ENCODE measurements at regions not wholly inside any gene's neighbourhood (a gene's known extent, or its start where the extent isn't known, plus 50 kb on each side); places are given as distances from the start of the nearest gene placed in this dataset.
A peak's percentile ranks its signal among the peaks of the same experiment; 100 is the strongest.

DNA sequence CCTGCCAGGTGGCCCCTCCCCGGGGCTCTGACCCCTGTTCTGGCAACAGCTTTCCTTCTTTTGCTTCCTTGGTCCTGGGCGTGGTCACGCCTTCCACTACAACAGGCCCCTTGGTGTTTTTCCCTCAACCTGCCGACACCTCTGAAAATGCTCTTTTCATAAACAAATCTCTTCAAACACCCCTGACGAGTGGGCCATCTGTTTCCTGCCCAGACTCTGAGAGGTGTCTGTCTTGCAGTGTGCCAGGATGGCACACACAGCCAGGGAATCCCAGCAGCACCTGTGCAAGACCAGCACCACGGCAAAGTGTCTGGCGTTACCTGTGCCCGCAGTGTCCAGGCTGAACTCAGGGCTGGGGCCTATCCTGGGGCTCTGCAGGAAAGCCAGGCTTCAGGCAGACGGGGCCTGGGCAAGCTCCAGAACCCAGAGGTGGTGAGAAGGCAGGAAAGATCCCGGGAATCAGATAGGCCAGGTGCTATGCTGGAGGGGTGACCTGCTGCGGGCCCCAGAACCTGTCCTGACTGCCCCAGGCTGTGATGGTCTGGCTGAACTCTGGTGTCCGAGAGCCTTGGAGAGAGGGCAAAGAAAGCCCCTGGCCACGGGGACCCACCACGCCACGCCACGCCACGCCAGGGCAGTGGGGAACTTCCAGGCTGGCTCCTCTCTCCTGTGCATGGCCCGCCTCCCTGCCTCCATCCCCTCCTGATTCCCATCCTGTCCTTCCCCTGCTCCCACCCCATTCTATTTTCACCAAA is 88.9 kb downstream of the SIK1 start:
- Mint-ChIP-seq H3K4me3 (ENCODE audit: unreplicated experiment) (no peak overlapping the region), H3K27ac (ENCODE audit: unreplicated experiment) (no peak overlapping the region), H3K36me3 (ENCODE audit: low read depth, unreplicated experiment) (peaks cover 8% of the 10 kb centered on the region), H3K9me3 (ENCODE audit: unreplicated experiment) (no peaks in the 10 kb centered on the region), H3K27me3 (ENCODE audit: unreplicated experiment) (peaks cover 19% of the 10 kb centered on the region), H3K4me1 (ENCODE audit: unreplicated experiment) (peaks cover 20% of the 10 kb centered on the region)
- DNase-seq (ENCODE audit: low spot score): no peak
- no peak for TF ChIP-seq CTCF (IDR thresholded peaks at IDR 0.05; ENCODE audit: unreplicated experiment)

GRCh38 chr21:43335119-43335518 is 91.8 kb downstream of the SIK1 start:
- H3K4me3 Mint-ChIP-seq (ENCODE audit: unreplicated experiment): no peak overlapping the region
- no peak for DNase-seq (ENCODE audit: low spot score)
- TF ChIP-seq CTCF (IDR thresholded peaks at IDR 0.05; ENCODE audit: unreplicated experiment): no peak
- H3K4me1 Mint-ChIP-seq (ENCODE audit: unreplicated experiment): peaks cover 26% of the 10 kb centered on the region
- peaks cover 16% of the 10 kb centered on the region for H3K27me3 Mint-ChIP-seq (ENCODE audit: unreplicated experiment)
- H3K9me3 Mint-ChIP-seq (ENCODE audit: unreplicated experiment): no peaks in the 10 kb centered on the region
- peaks cover 8% of the 10 kb centered on the region for H3K36me3 Mint-ChIP-seq (ENCODE audit: low read depth, unreplicated experiment)
- no peak overlapping the region for H3K27ac Mint-ChIP-seq (ENCODE audit: unreplicated experiment)

- Mint-ChIP-seq H3K4me3 (ENCODE audit: unreplicated experiment) (no peak overlapping the region), H3K4me1 (ENCODE audit: unreplicated experiment) (peaks cover 25% of the 10 kb centered on the region), H3K27me3 (ENCODE audit: unreplicated experiment) (peaks cover 17% of the 10 kb centered on the region), H3K9me3 (ENCODE audit: unreplicated experiment) (no peaks in the 10 kb centered on the region), H3K36me3 (ENCODE audit: low read depth, unreplicated experiment) (peaks cover 8% of the 10 kb centered on the region), H3K27ac (ENCODE audit: unreplicated experiment) (peak overlapping the region; percentile 3)
- no peak for DNase-seq (ENCODE audit: low spot score)
- TF ChIP-seq CTCF (IDR thresholded peaks at IDR 0.05; ENCODE audit: unreplicated experiment): no peak
Observed at GRCh38 chr21:43334214-43334958, 92.5 kb downstream of the SIK1 start.

DNA sequence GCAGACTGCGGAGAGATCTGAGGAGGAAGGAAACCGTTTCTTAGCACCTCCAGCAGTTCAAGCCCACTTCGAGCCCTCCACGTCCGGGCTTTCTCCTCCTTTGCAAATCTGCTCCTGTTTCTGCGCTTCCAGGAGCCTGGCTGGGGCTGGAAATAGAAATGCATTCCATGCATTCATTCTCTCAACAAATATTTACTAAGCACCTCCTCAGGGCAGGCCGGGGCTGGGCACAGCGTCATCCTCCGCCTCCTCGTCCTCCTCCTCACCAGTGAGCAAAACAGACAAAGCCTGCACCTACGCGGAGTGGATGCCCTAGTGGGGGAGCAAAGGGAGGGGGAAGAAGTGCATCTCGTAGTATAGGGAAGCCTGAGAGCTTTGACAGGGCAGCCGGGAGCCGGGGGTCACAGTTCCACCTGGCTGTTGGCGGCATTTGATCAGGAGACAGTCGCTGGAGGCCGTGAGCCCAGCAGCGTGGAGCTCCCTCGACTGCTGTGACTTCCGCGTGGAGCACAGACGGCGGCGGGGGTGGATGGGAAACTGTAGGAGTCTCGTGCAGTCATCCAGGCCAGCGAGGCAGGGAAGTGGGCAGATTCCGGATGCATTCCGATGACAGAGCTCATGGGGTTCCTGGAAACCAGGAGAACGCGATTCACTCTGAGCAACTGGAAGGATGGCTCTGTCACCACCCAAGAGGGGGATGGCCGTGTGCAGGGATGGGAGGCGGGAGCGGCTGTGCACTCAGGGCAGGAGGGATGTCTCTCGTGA is 93.5 kb downstream of the SIK1 start:
- DNase-seq (ENCODE audit: low spot score): peak; percentile 28
- Mint-ChIP-seq H3K27ac (ENCODE audit: unreplicated experiment) (no peak overlapping the region), H3K9me3 (ENCODE audit: unreplicated experiment) (no peaks in the 10 kb centered on the region), H3K4me1 (ENCODE audit: unreplicated experiment) (peaks cover 18% of the 10 kb centered on the region), H3K4me3 (ENCODE audit: unreplicated experiment) (no peak overlapping the region), H3K36me3 (ENCODE audit: low read depth, unreplicated experiment) (peaks cover 8% of the 10 kb centered on the region), H3K27me3 (ENCODE audit: unreplicated experiment) (peaks cover 23% of the 10 kb centered on the region)
- no peak for TF ChIP-seq CTCF (IDR thresholded peaks at IDR 0.05; ENCODE audit: unreplicated experiment)
